ENCODE measurements at regions not wholly inside any gene's neighbourhood (a gene's known extent, or its start where the extent isn't known, plus 50 kb on each side); places are given as distances from the start of the nearest gene placed in this dataset.

DNA sequence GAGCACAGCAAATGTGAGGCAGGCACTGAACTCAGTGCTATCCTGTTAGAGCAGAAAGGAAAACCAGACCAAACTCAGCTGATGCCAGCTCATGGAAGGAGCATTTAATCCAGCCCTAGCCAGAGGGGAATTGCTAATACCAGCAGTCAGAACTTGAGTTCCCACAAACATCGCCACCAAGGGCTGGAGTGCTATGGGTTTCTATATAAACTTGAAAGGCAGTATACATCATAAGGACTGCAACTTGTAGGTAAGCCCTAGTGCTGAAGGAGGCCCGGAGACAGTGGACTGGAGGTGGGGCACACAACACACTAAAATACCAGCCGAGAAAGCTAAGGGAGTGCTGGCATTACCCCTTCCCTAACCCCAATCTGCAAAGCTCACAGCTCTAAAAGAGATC lies 440.2 kb downstream of the PRR32 start:
- no peak overlapping the region for H3K27ac Mint-ChIP-seq (ENCODE audit: unreplicated experiment)
- no peaks in the 10 kb centered on the region for H3K27me3 Mint-ChIP-seq (ENCODE audit: unreplicated experiment)
- TF ChIP-seq CTCF (IDR thresholded peaks at IDR 0.05), result no peak
- H3K36me3 Mint-ChIP-seq (ENCODE audit: unreplicated experiment), result no peaks in the 10 kb centered on the region
- H3K9me3 Mint-ChIP-seq (ENCODE audit: unreplicated experiment), result peaks cover 50% of the 10 kb centered on the region
- no peak overlapping the region for H3K4me3 Mint-ChIP-seq (ENCODE audit: unreplicated experiment)
- H3K4me1 Mint-ChIP-seq (ENCODE audit: unreplicated experiment), result no peaks in the 10 kb centered on the region
- DNase-seq (ENCODE audit: extremely low spot score, unreplicated experiment), result no peak

DNA sequence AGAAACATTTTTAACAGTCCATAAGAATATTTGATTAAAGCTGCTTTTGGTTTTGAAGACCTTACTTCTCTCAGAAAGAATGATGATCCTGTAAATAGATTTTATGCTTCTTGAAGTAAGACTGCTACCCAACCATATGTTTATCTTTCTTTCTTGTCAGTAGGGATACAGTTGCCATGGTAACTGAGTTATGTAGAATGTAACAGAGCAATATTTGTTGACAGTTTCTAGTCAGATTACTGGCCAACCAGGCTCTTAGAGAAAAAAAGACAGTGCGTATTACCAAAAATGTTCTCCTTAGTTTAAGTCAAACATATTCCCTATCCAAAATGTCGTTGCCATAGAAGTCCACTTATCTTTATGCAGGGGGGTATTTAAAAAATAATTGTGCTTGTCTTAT lies 456.8 kb downstream of the PRR32 start:
- Mint-ChIP-seq H3K27ac (ENCODE audit: unreplicated experiment) (no peak overlapping the region), H3K4me3 (ENCODE audit: unreplicated experiment) (no peak overlapping the region), H3K27me3 (ENCODE audit: unreplicated experiment) (no peaks in the 10 kb centered on the region), H3K36me3 (ENCODE audit: unreplicated experiment) (no peaks in the 10 kb centered on the region), H3K4me1 (ENCODE audit: unreplicated experiment) (no peaks in the 10 kb centered on the region), H3K9me3 (ENCODE audit: unreplicated experiment) (peaks cover 34% of the 10 kb centered on the region)
- no peak for TF ChIP-seq CTCF (IDR thresholded peaks at IDR 0.05)
- DNase-seq (ENCODE audit: extremely low spot score, unreplicated experiment), result no peak

- no peak overlapping the region for H3K27ac Mint-ChIP-seq (ENCODE audit: unreplicated experiment)
These were observed 481.0 kb downstream of the PRR32 start for GRCh38 chrX:127300511-127300910.

DNA sequence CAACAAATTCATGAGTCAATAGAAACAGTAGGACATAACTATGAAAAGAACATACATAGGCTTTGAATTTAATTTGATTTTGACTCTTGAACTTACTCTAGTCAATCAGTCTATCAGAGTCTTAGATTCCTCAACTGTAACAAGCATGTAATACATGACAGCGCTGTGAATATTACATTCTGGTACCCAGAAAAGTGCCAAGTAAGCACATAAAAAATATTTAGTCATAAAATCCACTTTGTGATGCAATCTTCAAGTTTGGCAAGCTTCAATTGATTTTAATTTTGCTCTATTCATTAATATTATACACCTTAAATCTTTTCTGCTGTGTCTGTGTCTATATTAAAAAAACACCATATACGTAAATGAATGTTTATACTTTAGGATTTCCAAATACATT lies 483.3 kb downstream of the PRR32 start:
- no peak for DNase-seq (ENCODE audit: extremely low spot score, unreplicated experiment)
- Mint-ChIP-seq H3K9me3 (ENCODE audit: unreplicated experiment) (peaks cover 28% of the 10 kb centered on the region), H3K27ac (ENCODE audit: unreplicated experiment) (no peak overlapping the region), H3K27me3 (ENCODE audit: unreplicated experiment) (no peaks in the 10 kb centered on the region), H3K36me3 (ENCODE audit: unreplicated experiment) (no peaks in the 10 kb centered on the region), H3K4me3 (ENCODE audit: unreplicated experiment) (no peak overlapping the region), H3K4me1 (ENCODE audit: unreplicated experiment) (no peaks in the 10 kb centered on the region)
- TF ChIP-seq CTCF (IDR thresholded peaks at IDR 0.05), result no peak

More at GRCh38 chrX:127300511-127300910, 481.0 kb downstream of the PRR32 start:
- DNase-seq (ENCODE audit: extremely low spot score, unreplicated experiment), result no peak
- Mint-ChIP-seq H3K4me1 (ENCODE audit: unreplicated experiment) (no peaks in the 10 kb centered on the region), H3K36me3 (ENCODE audit: unreplicated experiment) (no peaks in the 10 kb centered on the region), H3K27me3 (ENCODE audit: unreplicated experiment) (no peaks in the 10 kb centered on the region), H3K9me3 (ENCODE audit: unreplicated experiment) (peaks cover 35% of the 10 kb centered on the region), H3K4me3 (ENCODE audit: unreplicated experiment) (no peak overlapping the region)
- TF ChIP-seq CTCF (IDR thresholded peaks at IDR 0.05), result no peak

DNA sequence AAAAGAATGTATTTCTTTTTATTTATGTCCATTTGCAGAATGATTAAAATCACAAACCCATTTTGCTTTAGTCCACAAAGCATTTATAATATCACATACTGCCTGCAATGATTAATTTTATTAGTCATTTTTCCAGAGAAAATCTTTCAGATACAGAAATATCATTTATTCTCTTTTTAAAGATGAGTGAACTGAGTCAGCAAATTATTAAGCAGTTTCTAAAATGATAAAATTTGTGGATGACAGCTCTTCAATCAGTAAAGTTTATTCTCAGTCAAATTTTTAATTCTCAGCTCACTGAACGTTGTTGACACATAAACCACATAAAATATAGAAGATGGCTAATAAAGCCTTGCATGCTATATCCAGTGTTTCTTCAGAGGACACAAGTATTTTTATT lies 485.5 kb downstream of the PRR32 start:
- Mint-ChIP-seq H3K9me3 (ENCODE audit: unreplicated experiment) (peaks cover 20% of the 10 kb centered on the region), H3K4me3 (ENCODE audit: unreplicated experiment) (no peak overlapping the region), H3K27ac (ENCODE audit: unreplicated experiment) (no peak overlapping the region), H3K36me3 (ENCODE audit: unreplicated experiment) (no peaks in the 10 kb centered on the region), H3K27me3 (ENCODE audit: unreplicated experiment) (no peaks in the 10 kb centered on the region), H3K4me1 (ENCODE audit: unreplicated experiment) (no peaks in the 10 kb centered on the region)
- DNase-seq (ENCODE audit: extremely low spot score, unreplicated experiment), result no peak
- TF ChIP-seq CTCF (IDR thresholded peaks at IDR 0.05), result no peak
